Thoracic aorta (tissue), 2 donors: ENCODE measurements at regions not wholly inside any gene's neighbourhood (a gene's known extent, or its start where the extent isn't known, plus 50 kb on each side); places are given as distances from the start of the nearest gene placed in this dataset.

Experiments used
- ATAC-seq: fragments of 150-250 bp; one replicate; pipeline ENCODE4 v1.8.0; 2017; ENCODE audit warnings: low read depth; ENCODE audit not compliant: insufficient number of reproducible peaks, low FRiP score
- DNase-seq: peaks from one replicate; pipeline ENCODE4 v3.0.0-alpha.2; 2020; ENCODE audit warnings: low spot score
- H3K27ac ChIP-seq, 2 donors: fragments of 200-600 bp; sonication (generic); 1 replicate in 1 of 2; 2 replicates in 1 of 2; pipeline ENCODE4 v1.5.1; 2016; ENCODE audit warnings: mild to moderate bottlenecking in 2 of 2, moderate library complexity in 2 of 2
- H3K27me3 ChIP-seq: fragments of 200-600 bp; sonication (generic); replicated peaks from 2 replicates; pipeline ENCODE4 v1.6.0; 2016; ENCODE audit warnings: mild to moderate bottlenecking; ENCODE audit not compliant: insufficient read depth
- H3K36me3 ChIP-seq: fragments of 200-600 bp; sonication (generic); one replicate; pipeline ENCODE4 v1.5.1; 2016
- H3K4me1 ChIP-seq, 2 donors: fragments of 200-600 bp; sonication (generic); 1 replicate in 1 of 2; 2 replicates in 1 of 2; pipeline versions ENCODE4 v1.5.1 to v1.6.0; 2016; ENCODE audit warnings: low read depth in 2 of 2, mild to moderate bottlenecking in 1 of 2; ENCODE audit not compliant: control insufficient read depth in 1 of 2
- H3K4me3 ChIP-seq: fragments of 200-600 bp; sonication (generic); 2 replicates; pipeline ENCODE4 v1.5.1; 2016; ENCODE audit warnings: mild to moderate bottlenecking
- H3K9me3 ChIP-seq: fragments of 200-600 bp; sonication (generic); 2 replicates; pipeline ENCODE4 v1.5.1; 2016
- TF ChIP-seq, protein P1 (sequence below): fragments of 200-600 bp; sonication (generic); IDR thresholded peaks from one replicate; pipeline ENCODE4 v1.5.1; 2019; ENCODE audit warnings: antibody characterized with exemption

DNA sequence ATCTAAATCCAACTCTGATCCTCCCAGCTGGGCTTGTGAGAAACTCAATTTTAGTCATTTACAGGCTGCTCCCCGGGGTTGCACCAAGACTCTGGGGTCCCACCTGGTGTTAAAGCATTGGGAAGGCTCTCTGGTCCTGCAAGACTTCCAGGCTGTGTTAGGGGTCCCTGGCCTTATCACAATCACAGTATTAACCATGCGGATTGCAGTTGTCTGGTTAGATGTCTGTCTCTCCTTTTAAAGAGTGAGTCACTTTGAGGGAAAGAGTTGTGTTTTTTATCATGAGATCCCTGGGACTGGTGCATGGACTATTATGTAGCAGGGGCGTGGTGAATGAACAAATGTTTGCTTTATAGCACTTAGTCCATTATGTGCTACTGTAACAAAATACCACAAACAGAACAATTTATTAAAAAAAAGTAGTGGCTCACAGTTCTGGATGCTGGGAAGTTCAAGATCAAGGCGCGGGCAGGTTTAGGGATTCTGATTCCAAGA, 531.4 kb downstream of the FUT8 start:
- no peak overlapping the region for H3K4me3 ChIP-seq
- TF ChIP-seq, protein P1, sequence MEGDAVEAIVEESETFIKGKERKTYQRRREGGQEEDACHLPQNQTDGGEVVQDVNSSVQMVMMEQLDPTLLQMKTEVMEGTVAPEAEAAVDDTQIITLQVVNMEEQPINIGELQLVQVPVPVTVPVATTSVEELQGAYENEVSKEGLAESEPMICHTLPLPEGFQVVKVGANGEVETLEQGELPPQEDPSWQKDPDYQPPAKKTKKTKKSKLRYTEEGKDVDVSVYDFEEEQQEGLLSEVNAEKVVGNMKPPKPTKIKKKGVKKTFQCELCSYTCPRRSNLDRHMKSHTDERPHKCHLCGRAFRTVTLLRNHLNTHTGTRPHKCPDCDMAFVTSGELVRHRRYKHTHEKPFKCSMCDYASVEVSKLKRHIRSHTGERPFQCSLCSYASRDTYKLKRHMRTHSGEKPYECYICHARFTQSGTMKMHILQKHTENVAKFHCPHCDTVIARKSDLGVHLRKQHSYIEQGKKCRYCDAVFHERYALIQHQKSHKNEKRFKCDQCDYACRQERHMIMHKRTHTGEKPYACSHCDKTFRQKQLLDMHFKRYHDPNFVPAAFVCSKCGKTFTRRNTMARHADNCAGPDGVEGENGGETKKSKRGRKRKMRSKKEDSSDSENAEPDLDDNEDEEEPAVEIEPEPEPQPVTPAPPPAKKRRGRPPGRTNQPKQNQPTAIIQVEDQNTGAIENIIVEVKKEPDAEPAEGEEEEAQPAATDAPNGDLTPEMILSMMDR: no peak
- no peak overlapping the region for H3K27ac ChIP-seq
- H3K4me1 ChIP-seq: no peaks in the 10 kb centered on the region
- H3K9me3 ChIP-seq: no peaks in the 10 kb centered on the region
- no peak for DNase-seq
- no peak for ATAC-seq
- H3K36me3 ChIP-seq: no peaks in the 10 kb centered on the region
- H3K27me3 ChIP-seq: no peaks in the 10 kb centered on the region

DNA sequence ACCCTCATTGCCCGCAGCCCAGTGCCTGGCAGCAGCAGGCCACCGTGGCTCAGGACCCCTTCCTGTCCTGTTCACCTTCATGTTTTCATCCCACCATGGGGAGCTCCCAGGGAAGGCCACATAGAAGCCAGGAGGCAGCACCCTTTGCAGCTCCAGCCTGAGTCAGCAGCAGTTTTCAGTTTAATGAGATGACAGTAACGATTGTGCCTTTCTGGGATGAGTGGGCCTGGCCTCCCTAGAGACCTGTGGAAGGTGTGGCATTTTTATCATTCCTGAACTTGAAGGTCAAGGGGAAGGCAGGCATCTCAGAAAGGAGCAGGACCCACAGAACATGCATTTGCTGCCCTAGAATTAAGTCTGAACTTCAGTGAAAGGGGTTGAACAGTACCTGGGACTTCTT, 532.8 kb downstream of the FUT8 start:
- TF ChIP-seq, protein P1: no peak
- H3K4me3 ChIP-seq: no peak overlapping the region
- H3K36me3 ChIP-seq: no peaks in the 10 kb centered on the region
- H3K4me1 ChIP-seq: no peaks in the 10 kb centered on the region
- H3K27ac ChIP-seq: no peak overlapping the region
- no peaks in the 10 kb centered on the region for H3K9me3 ChIP-seq
- no peaks in the 10 kb centered on the region for H3K27me3 ChIP-seq
- DNase-seq (no peak), ATAC-seq (no peak)

DNA sequence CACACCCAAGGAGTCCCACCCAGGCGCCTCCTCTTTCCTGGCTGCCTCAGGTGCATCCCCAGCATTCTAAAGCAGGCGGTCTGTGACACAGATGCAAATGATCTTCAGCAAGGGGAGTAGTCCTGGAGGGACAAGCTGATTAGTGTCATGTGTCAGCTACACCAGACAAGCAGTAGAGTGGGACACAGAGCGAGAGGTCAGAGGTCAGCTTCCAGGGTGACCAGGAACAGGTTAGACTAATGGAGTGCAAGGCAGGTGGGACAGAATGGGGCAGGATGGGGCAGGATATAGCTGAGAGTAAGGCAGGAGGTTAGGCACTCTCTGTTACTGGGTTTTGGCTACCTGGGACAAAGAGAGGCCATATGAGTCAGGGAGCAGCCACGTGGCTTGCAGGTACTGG, 534.0 kb downstream of the FUT8 start:
- TF ChIP-seq, protein P1: no peak
- Histone ChIP-seq H3K4me1 (no peaks in the 10 kb centered on the region), H3K4me3 (no peak overlapping the region), H3K27me3 (no peaks in the 10 kb centered on the region), H3K9me3 (no peaks in the 10 kb centered on the region), H3K27ac (no peak overlapping the region), H3K36me3 (no peaks in the 10 kb centered on the region)
- ATAC-seq (no peak), DNase-seq (no peak)

DNA sequence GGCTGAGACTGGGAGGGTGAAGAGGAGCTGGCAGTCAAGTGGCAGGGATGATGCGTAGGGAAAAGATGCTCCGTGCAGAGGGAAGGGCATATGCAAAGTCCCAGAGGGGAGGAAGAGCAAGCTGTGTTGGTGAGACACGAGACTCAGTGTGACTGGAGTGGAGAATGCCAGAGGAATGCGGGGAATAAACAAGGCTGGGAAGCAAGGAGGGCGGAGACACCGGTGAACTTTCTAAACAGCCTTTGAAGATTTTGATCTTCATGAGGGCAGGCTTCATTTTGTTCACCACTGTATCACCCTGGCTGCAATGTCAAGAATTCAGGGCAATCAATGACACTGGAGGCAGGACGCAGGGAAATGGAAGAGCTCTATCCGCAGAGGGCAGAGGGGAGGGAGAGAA, 535.8 kb downstream of the FUT8 start:
- ATAC-seq: no peak
- Histone ChIP-seq H3K36me3 (no peaks in the 10 kb centered on the region), H3K27ac (no peak overlapping the region), H3K27me3 (no peaks in the 10 kb centered on the region), H3K4me3 (no peak overlapping the region), H3K9me3 (no peaks in the 10 kb centered on the region), H3K4me1 (no peaks in the 10 kb centered on the region)
- TF ChIP-seq, protein P1: no peak
- DNase-seq: no peak

DNA sequence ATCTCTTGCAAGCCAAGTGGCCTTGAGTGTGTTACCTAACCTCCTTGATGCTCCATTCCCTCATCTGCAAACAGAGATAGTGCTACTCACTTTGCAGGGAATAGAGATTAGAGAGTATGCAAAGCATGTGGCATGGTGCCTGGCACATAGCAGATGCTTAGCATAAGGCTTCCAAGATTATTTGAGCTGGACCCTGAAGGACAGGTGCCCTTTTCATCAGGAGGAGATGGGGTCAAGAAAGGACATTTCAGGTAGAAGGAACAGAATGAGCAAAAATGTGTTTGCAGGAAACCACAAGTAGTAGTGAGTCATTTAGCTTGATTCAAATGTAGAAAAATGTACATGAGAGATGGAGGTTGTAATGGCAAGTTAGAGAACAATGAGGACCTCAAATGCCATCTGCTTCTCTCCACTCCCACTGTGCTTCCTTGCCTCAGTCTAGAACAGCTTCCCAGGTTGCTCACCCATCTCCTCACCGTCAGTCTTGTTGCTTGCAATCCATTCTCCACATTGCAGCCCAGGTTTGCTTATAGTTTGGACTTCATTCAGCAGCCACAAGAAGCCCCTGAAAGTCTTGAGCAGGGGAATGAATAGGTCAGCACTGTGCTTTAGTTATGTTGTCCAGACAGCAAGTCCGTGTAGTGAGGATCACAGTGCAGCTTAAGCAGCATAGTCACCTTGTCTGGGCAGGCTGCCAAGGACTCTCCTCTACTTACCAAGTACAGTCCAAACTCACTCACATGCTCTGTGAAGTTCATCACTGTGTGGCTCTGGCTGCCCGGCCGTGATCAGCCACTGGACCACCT, 536.3 kb upstream of the CCDC196 start:
- Histone ChIP-seq H3K36me3 (no peaks in the 10 kb centered on the region), H3K27ac (no peak overlapping the region), H3K4me1 (no peaks in the 10 kb centered on the region), H3K27me3 (no peaks in the 10 kb centered on the region), H3K4me3 (no peak overlapping the region), H3K9me3 (no peaks in the 10 kb centered on the region)
- ATAC-seq (no peak), DNase-seq (no peak)
- TF ChIP-seq, protein P1: no peak
